GM21360 (cell line): ENCODE measurements at regions not wholly inside any gene's neighbourhood (a gene's known extent, or its start where the extent isn't known, plus 50 kb on each side); places are given as distances from the start of the nearest gene placed in this dataset.

Experiments used
- ATAC-seq: cut with Tn5 transposase; IDR thresholded peaks from one replicate; pipeline ENCODE4 v1.9.1; 2021; ENCODE audit warnings: mild to moderate bottlenecking, moderate library complexity; ENCODE audit not compliant: unreplicated experiment

- no peak for ATAC-seq
Measured at GRCh38 chr5:58074717-58075116, 385.2 kb downstream of the PLK2 start.

- no peak for ATAC-seq
Measured at GRCh38 chr5:58074222-58074621, 385.7 kb downstream of the PLK2 start.

- ATAC-seq: no peak
Measured at GRCh38 chr5:58073243-58073642, 386.6 kb downstream of the PLK2 start.

- ATAC-seq: no peak
Measured at GRCh38 chr5:58072300-58072965, 387.5 kb downstream of the PLK2 start.

GRCh38 chr5:58071566-58071965, 388.3 kb downstream of the PLK2 start:
- ATAC-seq: no peak

- ATAC-seq: no peak
Measured at GRCh38 chr5:58069846-58070245, 390.0 kb downstream of the PLK2 start.

GRCh38 chr5:58069016-58069705, 390.7 kb downstream of the PLK2 start:
- ATAC-seq: no peak

GRCh38 chr5:58066557-58066956, 393.3 kb downstream of the PLK2 start:
- ATAC-seq: no peak

GRCh38 chr5:58066076-58066475, 393.8 kb downstream of the PLK2 start:
- no peak for ATAC-seq

- no peak for ATAC-seq
Measured at GRCh38 chr5:58064801-58065200, 395.1 kb downstream of the PLK2 start.

- no peak for ATAC-seq
Measured at GRCh38 chr5:58060996-58061395, 398.9 kb downstream of the PLK2 start.

- no peak for ATAC-seq
Measured at GRCh38 chr5:58057324-58057723, 402.6 kb downstream of the PLK2 start.

- ATAC-seq: no peak
Measured at GRCh38 chr5:58056546-58056945, 403.3 kb downstream of the PLK2 start.

GRCh38 chr5:58054018-58054417, 405.9 kb downstream of the PLK2 start:
- no peak for ATAC-seq

- no peak for ATAC-seq
Measured at GRCh38 chr5:58048954-58049353, 410.9 kb downstream of the PLK2 start.

GRCh38 chr5:58048185-58048925, 411.5 kb downstream of the PLK2 start:
- ATAC-seq: no peak

- no peak for ATAC-seq
Measured at GRCh38 chr5:58046371-58046770, 413.5 kb downstream of the PLK2 start.

- no peak for ATAC-seq
Measured at GRCh38 chr5:58044166-58044565, 415.7 kb downstream of the PLK2 start.

GRCh38 chr5:58043032-58043945, 416.6 kb downstream of the PLK2 start:
- ATAC-seq: no peak

GRCh38 chr5:58041884-58042283, 418.0 kb downstream of the PLK2 start:
- ATAC-seq: no peak

GRCh38 chr5:58040846-58041245, 419.0 kb downstream of the PLK2 start:
- no peak for ATAC-seq
